ENCODE measurements at regions not wholly inside any gene's neighbourhood (a gene's known extent, or its start where the extent isn't known, plus 50 kb on each side); places are given as distances from the start of the nearest gene placed in this dataset.

GRCh38 chr4:55707507-55707906 lies 71.4 kb upstream of the NMU start:
- TF ChIP-seq, protein P1, sequence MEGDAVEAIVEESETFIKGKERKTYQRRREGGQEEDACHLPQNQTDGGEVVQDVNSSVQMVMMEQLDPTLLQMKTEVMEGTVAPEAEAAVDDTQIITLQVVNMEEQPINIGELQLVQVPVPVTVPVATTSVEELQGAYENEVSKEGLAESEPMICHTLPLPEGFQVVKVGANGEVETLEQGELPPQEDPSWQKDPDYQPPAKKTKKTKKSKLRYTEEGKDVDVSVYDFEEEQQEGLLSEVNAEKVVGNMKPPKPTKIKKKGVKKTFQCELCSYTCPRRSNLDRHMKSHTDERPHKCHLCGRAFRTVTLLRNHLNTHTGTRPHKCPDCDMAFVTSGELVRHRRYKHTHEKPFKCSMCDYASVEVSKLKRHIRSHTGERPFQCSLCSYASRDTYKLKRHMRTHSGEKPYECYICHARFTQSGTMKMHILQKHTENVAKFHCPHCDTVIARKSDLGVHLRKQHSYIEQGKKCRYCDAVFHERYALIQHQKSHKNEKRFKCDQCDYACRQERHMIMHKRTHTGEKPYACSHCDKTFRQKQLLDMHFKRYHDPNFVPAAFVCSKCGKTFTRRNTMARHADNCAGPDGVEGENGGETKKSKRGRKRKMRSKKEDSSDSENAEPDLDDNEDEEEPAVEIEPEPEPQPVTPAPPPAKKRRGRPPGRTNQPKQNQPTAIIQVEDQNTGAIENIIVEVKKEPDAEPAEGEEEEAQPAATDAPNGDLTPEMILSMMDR (IDR thresholded peaks at IDR 0.05), result no peak
- TF ChIP-seq POLR2A (IDR thresholded peaks at IDR 0.05), result no peak

Measured in Peyer's patch (tissue), 4 donors.